ENCODE measurements at regions not wholly inside any gene's neighbourhood (a gene's known extent, or its start where the extent isn't known, plus 50 kb on each side); places are given as distances from the start of the nearest gene placed in this dataset.
"Not testable (repeated sequence)": the region's sequence is repeated elsewhere in the genome, so short reads cannot be mapped to it uniquely, and the experiment has no call there.

GRCh38 chr21:10354851-10355578 is 166.4 kb upstream of the TPTE start:
- not testable (repeated sequence) for H3K4me3 Mint-ChIP-seq

GRCh38 chr21:10359120-10359519 is 162.3 kb upstream of the TPTE start:
- H3K4me3 Mint-ChIP-seq; H3K27ac Mint-ChIP-seq; H3K27me3 Mint-ChIP-seq; H3K36me3 Mint-ChIP-seq (ENCODE audit: low read depth); H3K4me1 Mint-ChIP-seq (ENCODE audit: low read depth): not testable (repeated sequence)
- H3K9me3 Mint-ChIP-seq = peaks cover 44% of the 10 kb centered on the region

More at GRCh38 chr21:10354851-10355578, 166.4 kb upstream of the TPTE start:
- not testable (repeated sequence) for H3K27ac Mint-ChIP-seq; H3K36me3 Mint-ChIP-seq (ENCODE audit: low read depth); H3K4me1 Mint-ChIP-seq (ENCODE audit: low read depth); H3K27me3 Mint-ChIP-seq
- peaks cover 44% of the 10 kb centered on the region for H3K9me3 Mint-ChIP-seq

- H3K9me3 Mint-ChIP-seq = peaks cover 39% of the 10 kb centered on the region
- not testable (repeated sequence) for H3K27me3 Mint-ChIP-seq; H3K27ac Mint-ChIP-seq; H3K4me1 Mint-ChIP-seq (ENCODE audit: low read depth); H3K4me3 Mint-ChIP-seq; H3K36me3 Mint-ChIP-seq (ENCODE audit: low read depth)
These were observed 161.5 kb upstream of the TPTE start for GRCh38 chr21:10359911-10360310.

- not testable (repeated sequence) for H3K27me3 Mint-ChIP-seq; H3K4me1 Mint-ChIP-seq (ENCODE audit: low read depth); H3K27ac Mint-ChIP-seq; H3K4me3 Mint-ChIP-seq; H3K36me3 Mint-ChIP-seq (ENCODE audit: low read depth)
- H3K9me3 Mint-ChIP-seq = peaks cover 38% of the 10 kb centered on the region
These were observed 160.1 kb upstream of the TPTE start for GRCh38 chr21:10361214-10361736.

- not testable (repeated sequence) for H3K27ac Mint-ChIP-seq; H3K4me1 Mint-ChIP-seq (ENCODE audit: low read depth); H3K27me3 Mint-ChIP-seq; H3K4me3 Mint-ChIP-seq; H3K36me3 Mint-ChIP-seq (ENCODE audit: low read depth)
- H3K9me3 Mint-ChIP-seq = peaks cover 32% of the 10 kb centered on the region
These were observed 158.6 kb upstream of the TPTE start for GRCh38 chr21:10362816-10363215.

GRCh38 chr21:10363321-10363720 is 158.1 kb upstream of the TPTE start:
- not testable (repeated sequence) for H3K4me3 Mint-ChIP-seq; H3K27ac Mint-ChIP-seq; H3K36me3 Mint-ChIP-seq (ENCODE audit: low read depth); H3K27me3 Mint-ChIP-seq; H3K4me1 Mint-ChIP-seq (ENCODE audit: low read depth)
- peaks cover 32% of the 10 kb centered on the region for H3K9me3 Mint-ChIP-seq

GRCh38 chr21:10366210-10366609 is 155.2 kb upstream of the TPTE start:
- not testable (repeated sequence) for H3K36me3 Mint-ChIP-seq (ENCODE audit: low read depth); H3K4me1 Mint-ChIP-seq (ENCODE audit: low read depth); H3K27ac Mint-ChIP-seq; H3K4me3 Mint-ChIP-seq; H3K27me3 Mint-ChIP-seq
- H3K9me3 Mint-ChIP-seq = peaks cover 17% of the 10 kb centered on the region

GRCh38 chr21:10367586-10367985 is 153.8 kb upstream of the TPTE start:
- not testable (repeated sequence) for H3K27ac Mint-ChIP-seq; H3K27me3 Mint-ChIP-seq; H3K4me1 Mint-ChIP-seq (ENCODE audit: low read depth); H3K9me3 Mint-ChIP-seq; H3K4me3 Mint-ChIP-seq; H3K36me3 Mint-ChIP-seq (ENCODE audit: low read depth)

- not testable (repeated sequence) for H3K4me1 Mint-ChIP-seq (ENCODE audit: low read depth); H3K9me3 Mint-ChIP-seq; H3K27ac Mint-ChIP-seq; H3K36me3 Mint-ChIP-seq (ENCODE audit: low read depth); H3K27me3 Mint-ChIP-seq; H3K4me3 Mint-ChIP-seq
These were observed 153.0 kb upstream of the TPTE start for GRCh38 chr21:10368323-10368798.

GRCh38 chr21:10369289-10369688 is 152.1 kb upstream of the TPTE start:
- H3K4me1 Mint-ChIP-seq (ENCODE audit: low read depth); H3K36me3 Mint-ChIP-seq (ENCODE audit: low read depth); H3K9me3 Mint-ChIP-seq; H3K4me3 Mint-ChIP-seq; H3K27ac Mint-ChIP-seq; H3K27me3 Mint-ChIP-seq: not testable (repeated sequence)

GRCh38 chr21:10377758-10378157 is 143.6 kb upstream of the TPTE start:
- H3K27ac Mint-ChIP-seq = not testable (repeated sequence)

GRCh38 chr21:10379816-10380215 is 141.6 kb upstream of the TPTE start:
- H3K9me3 Mint-ChIP-seq; H3K27ac Mint-ChIP-seq; H3K4me1 Mint-ChIP-seq (ENCODE audit: low read depth); H3K27me3 Mint-ChIP-seq; H3K4me3 Mint-ChIP-seq; H3K36me3 Mint-ChIP-seq (ENCODE audit: low read depth): not testable (repeated sequence)

More at GRCh38 chr21:10377758-10378157, 143.6 kb upstream of the TPTE start:
- H3K4me1 Mint-ChIP-seq (ENCODE audit: low read depth); H3K36me3 Mint-ChIP-seq (ENCODE audit: low read depth); H3K4me3 Mint-ChIP-seq; H3K27me3 Mint-ChIP-seq; H3K9me3 Mint-ChIP-seq: not testable (repeated sequence)

- not testable (repeated sequence) for H3K27ac Mint-ChIP-seq; H3K27me3 Mint-ChIP-seq; H3K9me3 Mint-ChIP-seq; H3K4me1 Mint-ChIP-seq (ENCODE audit: low read depth); H3K4me3 Mint-ChIP-seq; H3K36me3 Mint-ChIP-seq (ENCODE audit: low read depth)
These were observed 139.7 kb upstream of the TPTE start for GRCh38 chr21:10381687-10382060.

GRCh38 chr21:10382135-10382534 is 139.2 kb upstream of the TPTE start:
- not testable (repeated sequence) for H3K9me3 Mint-ChIP-seq; H3K27me3 Mint-ChIP-seq; H3K36me3 Mint-ChIP-seq (ENCODE audit: low read depth); H3K4me1 Mint-ChIP-seq (ENCODE audit: low read depth); H3K4me3 Mint-ChIP-seq; H3K27ac Mint-ChIP-seq

- not testable (repeated sequence) for H3K27ac Mint-ChIP-seq; H3K27me3 Mint-ChIP-seq; H3K4me1 Mint-ChIP-seq (ENCODE audit: low read depth)
These were observed 138.8 kb upstream of the TPTE start for GRCh38 chr21:10382580-10382979.

GRCh38 chr21:10383571-10383970 is 137.8 kb upstream of the TPTE start:
- H3K27ac Mint-ChIP-seq; H3K4me1 Mint-ChIP-seq (ENCODE audit: low read depth); H3K27me3 Mint-ChIP-seq; H3K4me3 Mint-ChIP-seq; H3K9me3 Mint-ChIP-seq; H3K36me3 Mint-ChIP-seq (ENCODE audit: low read depth): not testable (repeated sequence)

More at GRCh38 chr21:10382580-10382979, 138.8 kb upstream of the TPTE start:
- H3K9me3 Mint-ChIP-seq; H3K36me3 Mint-ChIP-seq (ENCODE audit: low read depth); H3K4me3 Mint-ChIP-seq: not testable (repeated sequence)
